ENCODE measurements at regions not wholly inside any gene's neighbourhood (a gene's known extent, or its start where the extent isn't known, plus 50 kb on each side); places are given as distances from the start of the nearest gene placed in this dataset.

- TF ChIP-seq CTCF (IDR thresholded peaks at IDR 0.05) (peak; percentile 39 to 74 (median 50)), POLR2A (IDR thresholded peaks at IDR 0.05) (no peak)
Measured at GRCh38 chr1:39091845-39092645, 65.9 kb downstream of the NDUFS5 start.

Measured in uterus (tissue), 2 donors.